Glutamatergic neuron (in vitro differentiated cells): ENCODE measurements at regions not wholly inside any gene's neighbourhood (a gene's known extent, or its start where the extent isn't known, plus 50 kb on each side); places are given as distances from the start of the nearest gene placed in this dataset.
"Not testable (repeated sequence)": the region's sequence is repeated elsewhere in the genome, so short reads cannot be mapped to it uniquely, and the experiment has no call there.

ENCODE experiments used
- DNase-seq: peaks from one replicate; pipeline ENCODE4 v3.0.0; 2022
- H3K27ac Mint-ChIP-seq: one replicate; pipeline ENCODE4 v1.8.0; 2020; ENCODE audit warnings: mild to moderate bottlenecking, mixed read lengths, inconsistent platforms; ENCODE audit not compliant: unreplicated experiment
- H3K27me3 Mint-ChIP-seq: one replicate; pipeline ENCODE4 v1.8.0; 2020; ENCODE audit warnings: mild to moderate bottlenecking, moderate library complexity, mixed read lengths, inconsistent platforms; ENCODE audit not compliant: unreplicated experiment
- H3K36me3 Mint-ChIP-seq: one replicate; pipeline ENCODE4 v1.8.0; 2020; ENCODE audit warnings: mild to moderate bottlenecking, mixed read lengths, inconsistent platforms; ENCODE audit not compliant: unreplicated experiment
- H3K4me1 Mint-ChIP-seq: one replicate; pipeline ENCODE4 v1.8.0; 2020; ENCODE audit warnings: mild to moderate bottlenecking, low read depth, mixed read lengths, inconsistent platforms; ENCODE audit not compliant: unreplicated experiment
- H3K4me3 Mint-ChIP-seq: one replicate; pipeline ENCODE4 v1.8.0; 2020; ENCODE audit warnings: mild to moderate bottlenecking, mixed read lengths, inconsistent platforms; ENCODE audit not compliant: unreplicated experiment
- H3K9me3 Mint-ChIP-seq: one replicate; pipeline ENCODE4 v1.8.0; 2020; ENCODE audit warnings: mild to moderate bottlenecking, moderate library complexity, mixed read lengths, inconsistent platforms; ENCODE audit not compliant: unreplicated experiment
- TF ChIP-seq, protein P1 (sequence below): fragments of 200-600 bp; sonication (generic); IDR thresholded peaks from one replicate; pipeline ENCODE4 v1.5.0; 2021; ENCODE audit not compliant: partially characterized antibody, unreplicated experiment

DNA sequence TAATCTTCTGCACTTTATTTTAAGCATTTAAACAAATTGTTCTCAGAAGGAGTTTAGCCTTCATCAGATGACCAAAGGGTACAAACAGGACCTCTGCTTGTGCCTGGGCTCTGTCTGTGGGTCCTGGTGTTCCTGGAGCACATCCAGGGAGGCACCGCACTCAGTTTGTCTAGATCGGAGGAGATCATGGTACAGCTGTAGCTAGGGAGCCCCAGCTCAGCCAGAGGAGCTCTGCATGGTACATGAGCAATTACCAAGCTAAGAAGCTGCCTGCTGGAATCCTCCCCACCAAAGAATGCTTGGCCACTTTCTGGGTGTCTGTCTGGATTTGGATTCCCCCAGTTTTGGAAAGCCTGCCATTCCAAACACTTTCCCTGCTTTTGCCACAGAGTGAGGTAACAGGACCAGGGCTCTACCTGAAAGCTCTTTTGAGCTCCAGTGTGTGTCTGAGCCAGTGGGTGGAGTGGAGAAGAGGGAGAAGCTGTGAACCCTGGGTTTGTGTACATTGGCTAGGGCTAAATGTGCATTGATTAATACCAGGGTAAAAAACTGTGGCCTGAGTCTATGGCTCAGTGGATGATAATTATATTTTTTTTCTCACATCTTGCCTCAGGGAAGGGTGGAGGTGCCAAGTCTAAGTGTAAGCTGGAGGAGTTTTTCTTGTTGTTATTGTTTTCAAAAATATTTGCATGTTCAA, 163.7 kb upstream of the IGF1 start:
- H3K27ac Mint-ChIP-seq, result no peak overlapping the region
- H3K9me3 Mint-ChIP-seq, result peaks cover 2% of the 10 kb centered on the region
- peaks cover 9% of the 10 kb centered on the region for H3K4me1 Mint-ChIP-seq
- peaks cover 12% of the 10 kb centered on the region for H3K36me3 Mint-ChIP-seq
- no peak overlapping the region for H3K4me3 Mint-ChIP-seq
- H3K27me3 Mint-ChIP-seq, result no peaks in the 10 kb centered on the region
- DNase-seq, result no peak
- TF ChIP-seq, protein P1, sequence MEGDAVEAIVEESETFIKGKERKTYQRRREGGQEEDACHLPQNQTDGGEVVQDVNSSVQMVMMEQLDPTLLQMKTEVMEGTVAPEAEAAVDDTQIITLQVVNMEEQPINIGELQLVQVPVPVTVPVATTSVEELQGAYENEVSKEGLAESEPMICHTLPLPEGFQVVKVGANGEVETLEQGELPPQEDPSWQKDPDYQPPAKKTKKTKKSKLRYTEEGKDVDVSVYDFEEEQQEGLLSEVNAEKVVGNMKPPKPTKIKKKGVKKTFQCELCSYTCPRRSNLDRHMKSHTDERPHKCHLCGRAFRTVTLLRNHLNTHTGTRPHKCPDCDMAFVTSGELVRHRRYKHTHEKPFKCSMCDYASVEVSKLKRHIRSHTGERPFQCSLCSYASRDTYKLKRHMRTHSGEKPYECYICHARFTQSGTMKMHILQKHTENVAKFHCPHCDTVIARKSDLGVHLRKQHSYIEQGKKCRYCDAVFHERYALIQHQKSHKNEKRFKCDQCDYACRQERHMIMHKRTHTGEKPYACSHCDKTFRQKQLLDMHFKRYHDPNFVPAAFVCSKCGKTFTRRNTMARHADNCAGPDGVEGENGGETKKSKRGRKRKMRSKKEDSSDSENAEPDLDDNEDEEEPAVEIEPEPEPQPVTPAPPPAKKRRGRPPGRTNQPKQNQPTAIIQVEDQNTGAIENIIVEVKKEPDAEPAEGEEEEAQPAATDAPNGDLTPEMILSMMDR, result no peak

DNA sequence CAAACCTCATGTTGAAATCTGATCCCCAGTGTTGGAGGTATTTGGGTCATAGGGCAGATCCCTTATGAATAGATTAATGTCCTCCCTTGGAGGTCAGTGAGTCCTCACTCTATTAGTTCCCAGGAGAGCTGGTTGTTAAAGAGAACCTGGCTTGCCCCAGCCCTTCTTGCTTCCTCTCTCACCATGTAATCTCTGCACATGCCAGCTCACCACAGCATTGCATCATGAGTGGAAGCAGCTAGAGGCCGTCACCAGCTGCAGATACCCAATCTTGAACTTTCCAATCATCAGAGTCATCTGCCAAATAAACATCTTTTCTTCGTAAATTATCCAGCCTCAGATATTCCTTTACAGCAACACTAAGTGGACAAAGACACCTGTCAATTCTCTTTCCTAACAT, 161.8 kb upstream of the IGF1 start:
- no peak overlapping the region for H3K4me3 Mint-ChIP-seq
- peaks cover 2% of the 10 kb centered on the region for H3K9me3 Mint-ChIP-seq
- TF ChIP-seq, protein P1, result no peak
- H3K4me1 Mint-ChIP-seq, result peaks cover 9% of the 10 kb centered on the region
- DNase-seq, result no peak
- peak overlapping the region; percentile 4 for H3K27ac Mint-ChIP-seq
- H3K27me3 Mint-ChIP-seq, result no peaks in the 10 kb centered on the region
- H3K36me3 Mint-ChIP-seq, result peaks cover 14% of the 10 kb centered on the region

DNA sequence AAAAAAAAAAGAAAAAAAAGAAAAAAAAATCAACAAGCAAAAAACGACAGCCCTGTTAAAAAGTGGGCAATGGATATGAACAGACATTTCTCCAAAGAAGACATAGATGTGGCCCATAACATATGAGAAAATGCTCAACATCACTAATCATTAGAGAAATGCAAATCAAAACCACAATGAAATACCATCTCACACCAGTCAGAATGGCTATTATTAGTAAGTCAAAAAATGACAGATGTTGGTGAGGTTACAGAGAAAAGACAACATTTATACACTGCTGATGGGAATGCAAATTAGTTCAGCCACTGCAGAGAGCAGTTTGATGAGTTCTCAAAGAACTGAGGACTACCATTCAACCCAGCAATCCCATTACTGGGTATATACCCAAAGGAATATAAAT, 160.3 kb upstream of the IGF1 start:
- not testable (repeated sequence) for H3K27ac Mint-ChIP-seq, H3K4me3 Mint-ChIP-seq, H3K27me3 Mint-ChIP-seq, DNase-seq, H3K4me1 Mint-ChIP-seq, H3K9me3 Mint-ChIP-seq, H3K36me3 Mint-ChIP-seq

DNA sequence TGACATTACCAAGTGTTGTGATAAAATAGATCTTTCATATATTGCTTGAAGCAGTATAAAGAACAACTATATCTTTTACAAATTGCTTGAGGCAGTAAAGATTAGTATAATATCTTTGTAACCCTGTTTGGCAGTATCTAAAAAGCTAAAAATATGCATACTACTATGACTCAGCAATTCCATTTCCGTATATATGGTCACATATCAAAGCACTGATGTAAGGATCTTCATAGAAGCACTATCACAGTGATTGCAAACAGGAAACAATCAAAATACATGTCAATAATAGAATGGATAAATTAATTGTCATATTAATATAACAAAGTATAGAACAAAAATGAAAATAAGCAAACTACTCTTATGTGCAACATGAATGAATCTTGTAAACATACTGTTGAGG, 158.4 kb upstream of the IGF1 start:
- Mint-ChIP-seq H3K9me3 (peaks cover 2% of the 10 kb centered on the region), H3K27me3 (no peaks in the 10 kb centered on the region), H3K4me1 (peaks cover 13% of the 10 kb centered on the region), H3K27ac (no peak overlapping the region), H3K36me3 (peaks cover 9% of the 10 kb centered on the region), H3K4me3 (no peak overlapping the region)
- DNase-seq, result no peak
- TF ChIP-seq, protein P1, result no peak

DNA sequence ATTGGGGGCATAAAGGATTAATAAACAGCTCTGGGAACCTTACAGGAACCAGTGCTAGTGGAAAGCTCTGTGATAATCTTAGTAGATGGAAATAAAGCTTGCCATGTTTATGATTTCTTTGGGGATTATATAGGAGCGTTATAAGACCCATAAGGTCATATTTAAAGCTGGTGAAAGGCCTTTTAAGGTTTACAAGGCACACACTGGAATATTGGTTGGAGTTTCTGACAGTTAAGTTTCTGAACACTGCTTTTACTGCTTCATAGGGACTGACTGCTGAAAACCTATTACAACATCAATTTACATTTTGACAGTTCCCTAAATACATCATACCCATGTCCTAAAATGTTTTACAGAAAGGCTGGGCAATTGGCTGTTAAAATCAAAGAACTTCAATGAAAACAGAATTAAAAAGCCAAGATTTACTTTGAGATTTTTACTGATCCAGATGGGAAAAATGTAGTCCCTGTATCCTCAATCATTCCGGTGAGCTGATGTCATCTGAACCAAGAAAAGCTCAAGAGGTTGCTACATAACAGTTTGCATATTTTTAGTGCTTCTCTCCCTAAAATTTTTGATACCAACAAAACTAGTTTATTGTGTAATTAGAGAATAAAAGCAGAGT, 153.7 kb upstream of the IGF1 start:
- no peak for DNase-seq
- H3K36me3 Mint-ChIP-seq, result peaks cover 3% of the 10 kb centered on the region

More for the DNA sequence above, 153.7 kb upstream of the IGF1 start:
- no peak overlapping the region for H3K4me3 Mint-ChIP-seq
- H3K27ac Mint-ChIP-seq, result no peak overlapping the region
- TF ChIP-seq, protein P1, result no peak
- H3K4me1 Mint-ChIP-seq, result peaks cover 4% of the 10 kb centered on the region
- H3K27me3 Mint-ChIP-seq, result no peaks in the 10 kb centered on the region
- no peaks in the 10 kb centered on the region for H3K9me3 Mint-ChIP-seq
